Esophagus (tissue), 2 donors: ENCODE measurements at regions not wholly inside any gene's neighbourhood (a gene's known extent, or its start where the extent isn't known, plus 50 kb on each side); places are given as distances from the start of the nearest gene placed in this dataset.

Experiments used
- H3K27ac ChIP-seq, 2 donors: one replicate each; pipeline ENCODE4 v1.5.1; 2013; ENCODE audit warnings: low read depth in 2 of 2, mild to moderate bottlenecking in 2 of 2, inconsistent platforms in 1 of 2, low read length in 1 of 2, moderate library complexity in 1 of 2
- H3K27me3 ChIP-seq, 2 donors: one replicate each; pipeline ENCODE4 v1.6.1; 2013; ENCODE audit warnings: low read length in 2 of 2, control low read depth in 1 of 2, mild to moderate bottlenecking in 1 of 2; ENCODE audit not compliant: insufficient read depth in 2 of 2, control insufficient read depth in 1 of 2
- H3K36me3 ChIP-seq, 2 donors: one replicate each; pipeline ENCODE4 v1.6.1; 2013; ENCODE audit warnings: low read length in 1 of 2; ENCODE audit not compliant: control insufficient read depth in 2 of 2, insufficient read depth in 2 of 2
- H3K4me1 ChIP-seq, 2 donors: one replicate each; pipeline ENCODE4 v1.6.1; 2013; ENCODE audit warnings: low read length in 1 of 2; ENCODE audit not compliant: control insufficient read depth in 2 of 2, insufficient read depth in 2 of 2
- H3K4me3 ChIP-seq, 2 donors: one replicate each; pipeline ENCODE4 v1.5.1; 2013; ENCODE audit warnings: low read length in 2 of 2, mild to moderate bottlenecking in 2 of 2, low read depth in 1 of 2, moderate library complexity in 1 of 2
- H3K9me3 ChIP-seq, 2 donors: one replicate each; pipeline ENCODE4 v1.6.1; 2013; ENCODE audit warnings: mild to moderate bottlenecking in 2 of 2, low read depth in 1 of 2, low read length in 1 of 2, moderate library complexity in 1 of 2; ENCODE audit not compliant: control insufficient read depth in 2 of 2, insufficient read depth in 1 of 2
- WGBS, 2 donors: extraction: QIAGEN DNeasy Blood & Tissue Kit; methylation state at CpG; one replicate each; pipeline ENCODE4 v1.1.7; 2013; 5-methylcytosine and 5-hydroxymethylcytosine counted together
- donor health status: healthy with polysubstance abuse.
- donor health status: Bipolar disorder and iron deficiency.

DNA sequence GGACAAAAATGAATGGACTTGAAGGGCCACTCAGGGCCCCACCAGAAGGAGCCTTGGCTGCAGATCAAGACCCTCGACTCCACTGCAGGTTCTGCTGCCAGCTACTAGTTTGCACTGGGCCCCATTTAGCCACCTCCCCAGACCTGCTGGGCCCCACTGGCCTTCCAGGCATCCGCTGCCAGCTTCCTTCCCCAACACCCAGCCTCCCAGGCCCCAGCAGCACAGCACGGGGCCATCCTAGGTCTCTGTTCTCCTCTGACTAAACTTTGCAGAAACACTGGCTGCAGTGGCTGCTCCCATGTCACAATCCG lies 277.4 kb upstream of the KLF14 start:
- H3K4me1 ChIP-seq: peaks cover 13 to 14% of the 10 kb centered on the region in 2 donors
- WGBS, 2 donors: 65 to 68% methylated on average over 4 of the region's 4 CpGs
- no peaks in the 10 kb centered on the region for H3K27me3 ChIP-seq
- H3K4me3 ChIP-seq: no peak overlapping the region
- no peaks in the 10 kb centered on the region for H3K9me3 ChIP-seq
- H3K36me3 ChIP-seq: no peaks in the 10 kb centered on the region
- H3K27ac ChIP-seq: peak overlapping the region; percentile 22 to 45

- H3K27ac ChIP-seq: peak overlapping the region in 1 of 2 donors; percentile 17
- H3K4me3 ChIP-seq: no peak overlapping the region
- 17 to 21% methylated on average over 4 of the region's 4 CpGs for WGBS, 2 donors
- H3K36me3 ChIP-seq: no peaks in the 10 kb centered on the region
- H3K4me1 ChIP-seq: peaks cover 14% of the 10 kb centered on the region in 2 donors
- H3K9me3 ChIP-seq: no peaks in the 10 kb centered on the region
- H3K27me3 ChIP-seq: no peaks in the 10 kb centered on the region
These were observed 278.0 kb upstream of the KLF14 start for GRCh38 chr7:131011976-131012375.

- no peaks in the 10 kb centered on the region for H3K36me3 ChIP-seq
- H3K9me3 ChIP-seq: no peaks in the 10 kb centered on the region
- WGBS, 2 donors: 72 to 81% methylated on average over 7 of the region's 7 CpGs
- H3K4me3 ChIP-seq: no peak overlapping the region
- H3K4me1 ChIP-seq: peaks cover 14% of the 10 kb centered on the region in 2 donors
- no peaks in the 10 kb centered on the region for H3K27me3 ChIP-seq
- H3K27ac ChIP-seq: peak overlapping the region; percentile 17 to 74
These were observed 278.5 kb upstream of the KLF14 start for GRCh38 chr7:131012477-131013031.

DNA sequence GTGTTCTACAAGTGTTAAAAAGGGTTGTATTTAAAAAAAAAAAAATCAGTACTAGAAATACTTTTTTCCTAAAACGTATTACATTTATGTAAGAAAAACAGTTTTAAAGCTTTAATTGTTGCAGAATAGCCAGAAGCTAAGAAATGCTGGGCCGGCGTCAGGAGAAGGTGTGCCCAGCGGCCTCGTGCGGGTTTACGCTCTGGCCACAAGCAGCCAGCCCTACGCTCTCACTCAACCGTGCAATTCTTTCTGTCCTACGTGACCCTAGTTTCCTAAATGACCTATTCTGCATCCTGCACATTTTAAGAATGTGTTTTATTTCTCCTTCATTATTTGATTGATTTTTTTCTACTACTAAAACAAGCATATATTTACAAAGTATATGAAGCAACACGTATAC lies 279.7 kb upstream of the KLF14 start:
- Histone ChIP-seq H3K4me3 (no peak overlapping the region), H3K27me3 (no peaks in the 10 kb centered on the region), H3K36me3 (no peaks in the 10 kb centered on the region), H3K9me3 (no peaks in the 10 kb centered on the region), H3K4me1 (peaks cover 15 to 17% of the 10 kb centered on the region in 2 donors), H3K27ac (no peak overlapping the region)
- WGBS, 2 donors: 76 to 82% methylated on average over 11 of the region's 11 CpGs

- Histone ChIP-seq H3K4me3 (no peak overlapping the region), H3K27ac (no peak overlapping the region), H3K36me3 (no peaks in the 10 kb centered on the region), H3K27me3 (no peaks in the 10 kb centered on the region), H3K4me1 (peaks cover 16 to 17% of the 10 kb centered on the region in 2 donors), H3K9me3 (no peaks in the 10 kb centered on the region)
- WGBS, 2 donors: 85 to 90% methylated on average over 7 of the region's 7 CpGs
These were observed 281.1 kb upstream of the KLF14 start for GRCh38 chr7:131014906-131015656.

DNA sequence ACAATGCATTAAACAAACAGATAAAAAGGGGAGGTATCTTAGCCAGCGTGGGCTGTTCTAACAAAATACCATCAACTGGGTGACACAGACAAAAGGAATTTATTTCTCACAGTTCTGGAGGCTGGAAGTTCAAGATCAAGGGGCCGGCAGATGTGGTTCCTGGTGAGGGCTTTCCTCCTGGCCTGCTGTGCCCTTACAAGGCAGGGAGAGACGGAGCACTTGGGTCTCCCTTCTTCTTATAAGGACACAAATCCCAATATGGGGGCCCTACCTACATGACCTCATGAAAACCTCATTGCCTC lies 281.6 kb upstream of the KLF14 start:
- no peaks in the 10 kb centered on the region for H3K9me3 ChIP-seq
- peaks cover 16 to 17% of the 10 kb centered on the region in 2 donors for H3K4me1 ChIP-seq
- no peak overlapping the region for H3K27ac ChIP-seq
- no peak overlapping the region for H3K4me3 ChIP-seq
- H3K36me3 ChIP-seq: no peaks in the 10 kb centered on the region
- WGBS, 2 donors: 65 to 70% methylated on average over 3 of the region's 3 CpGs
- no peaks in the 10 kb centered on the region for H3K27me3 ChIP-seq

GRCh38 chr7:131016230-131016629 lies 282.2 kb upstream of the KLF14 start:
- WGBS, 2 donors: 81 to 83% methylated on average over 1 of the region's 1 CpG
- Histone ChIP-seq H3K9me3 (no peaks in the 10 kb centered on the region), H3K4me3 (no peak overlapping the region), H3K27me3 (no peaks in the 10 kb centered on the region), H3K36me3 (no peaks in the 10 kb centered on the region), H3K4me1 (peaks cover 15 to 16% of the 10 kb centered on the region in 2 donors), H3K27ac (no peak overlapping the region)

GRCh38 chr7:131019351-131019750 lies 285.3 kb upstream of the KLF14 start:
- Histone ChIP-seq H3K9me3 (no peaks in the 10 kb centered on the region), H3K27me3 (no peaks in the 10 kb centered on the region), H3K36me3 (no peaks in the 10 kb centered on the region), H3K27ac (no peak overlapping the region), H3K4me1 (peaks cover 4% of the 10 kb centered on the region in 2 donors), H3K4me3 (no peak overlapping the region)
- WGBS, 2 donors: 75 to 82% methylated on average over 1 of the region's 1 CpG

DNA sequence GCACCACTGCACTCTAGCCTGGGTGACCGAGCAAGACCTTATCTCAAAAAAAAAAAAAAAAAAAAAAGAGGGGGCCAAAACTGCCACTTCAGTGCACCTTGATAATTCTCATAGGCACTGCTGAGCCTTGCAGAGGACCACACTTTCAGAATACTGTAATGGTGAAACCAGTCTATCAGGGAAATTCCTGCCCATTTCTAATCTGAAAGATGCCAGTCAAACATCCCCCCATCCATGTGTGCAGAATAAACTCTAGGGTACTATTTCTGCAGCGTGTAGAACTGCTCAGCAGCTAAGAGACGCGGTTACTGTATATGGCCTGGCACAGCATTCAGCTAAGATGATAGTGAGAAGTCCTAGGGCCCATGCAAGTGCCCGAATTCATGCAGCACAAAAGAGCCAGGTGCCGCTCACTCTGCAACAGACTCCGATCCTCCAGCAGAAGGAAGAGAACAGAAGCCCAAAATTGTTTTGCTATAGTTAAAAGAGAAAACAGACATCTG lies 286.8 kb upstream of the KLF14 start:
- Histone ChIP-seq H3K9me3 (no peaks in the 10 kb centered on the region), H3K27me3 (no peaks in the 10 kb centered on the region), H3K36me3 (no peaks in the 10 kb centered on the region), H3K27ac (no peak overlapping the region), H3K4me1 (peaks cover 4% of the 10 kb centered on the region in 2 donors), H3K4me3 (no peak overlapping the region)
- WGBS, 2 donors: 71 to 76% methylated on average over 7 of the region's 7 CpGs

DNA sequence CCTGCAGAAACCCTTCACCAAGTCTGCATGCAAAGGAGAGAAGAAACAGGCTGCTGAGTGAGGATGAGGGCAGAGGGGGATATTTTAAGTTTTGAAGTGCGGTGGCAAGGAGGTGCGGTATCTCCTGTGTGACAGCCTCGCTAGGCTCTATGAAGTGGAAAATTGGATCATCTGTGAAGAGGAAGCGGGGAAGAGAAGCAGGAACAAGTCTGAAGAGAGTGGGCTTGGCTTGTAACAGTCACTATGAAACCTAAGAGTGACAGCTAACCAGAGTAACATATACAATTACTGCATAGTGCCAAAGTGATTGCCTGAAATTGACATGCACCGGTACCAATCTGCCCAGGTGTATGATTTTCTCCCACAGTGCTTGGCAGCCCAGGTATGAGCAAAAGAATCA lies 287.5 kb upstream of the KLF14 start:
- no peak overlapping the region for H3K27ac ChIP-seq
- no peaks in the 10 kb centered on the region for H3K27me3 ChIP-seq
- no peaks in the 10 kb centered on the region for H3K9me3 ChIP-seq
- no peaks in the 10 kb centered on the region for H3K36me3 ChIP-seq
- 78 to 85% methylated on average over 5 of the region's 5 CpGs for WGBS, 2 donors
- no peak overlapping the region for H3K4me3 ChIP-seq
- peaks cover 4% of the 10 kb centered on the region in 2 donors for H3K4me1 ChIP-seq
